ENCODE measurements at regions not wholly inside any gene's neighbourhood (a gene's known extent, or its start where the extent isn't known, plus 50 kb on each side); places are given as distances from the start of the nearest gene placed in this dataset.

GRCh38 chr7:106417273-106417902 is 132.6 kb upstream of the NAMPT start:
- Histone ChIP-seq H3K4me1 (ENCODE audit: control insufficient read depth, insufficient read depth, low read length, poor library complexity, severe bottlenecking) (peaks cover 5% of the 10 kb centered on the region), H3K4me3 (ENCODE audit: extremely low read depth, insufficient read depth, low read length, poor library complexity, severe bottlenecking) (no peak overlapping the region), H3K9me3 (ENCODE audit: control insufficient read depth, low read length) (no peaks in the 10 kb centered on the region), H3K36me3 (ENCODE audit: control insufficient read depth, insufficient read depth, low read length) (no peaks in the 10 kb centered on the region), H3K27ac (ENCODE audit: low read depth, low read length, severe bottlenecking) (no peak overlapping the region)
- WGBS, 2 experiments (ENCODE audit: insufficient coverage in 2 of 2), result 61 to 70% methylated on average over 2 to 3 of the region's 6 CpGs

- Histone ChIP-seq H3K36me3 (ENCODE audit: control insufficient read depth, insufficient read depth, low read length) (no peaks in the 10 kb centered on the region), H3K4me1 (ENCODE audit: control insufficient read depth, insufficient read depth, low read length, poor library complexity, severe bottlenecking) (peaks cover 5% of the 10 kb centered on the region), H3K4me3 (ENCODE audit: extremely low read depth, insufficient read depth, low read length, poor library complexity, severe bottlenecking) (no peak overlapping the region), H3K27ac (ENCODE audit: low read depth, low read length, severe bottlenecking) (no peak overlapping the region), H3K9me3 (ENCODE audit: control insufficient read depth, low read length) (no peaks in the 10 kb centered on the region)
Measured at GRCh38 chr7:106416430-106416829, 131.6 kb upstream of the NAMPT start.

DNA sequence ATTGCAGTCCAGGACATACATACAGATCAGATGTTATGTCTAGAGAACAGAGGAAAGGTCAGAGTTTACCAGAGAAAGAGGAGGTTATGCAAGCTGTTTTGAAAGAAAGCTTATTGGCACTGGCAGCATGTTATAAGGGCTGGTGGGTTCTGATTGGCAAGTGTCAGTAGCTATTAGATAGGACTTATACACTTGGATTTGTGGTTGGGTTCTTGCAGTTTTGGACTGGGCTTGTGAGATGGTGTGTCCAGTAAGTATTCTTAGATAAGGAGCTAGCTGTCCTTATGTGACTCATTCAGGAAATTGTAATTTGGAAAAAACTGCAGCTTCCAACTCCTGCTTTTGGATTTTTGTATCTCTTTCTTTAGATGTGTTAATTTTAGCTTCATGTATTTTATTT is 130.7 kb upstream of the NAMPT start:
- H3K4me1 ChIP-seq (ENCODE audit: control insufficient read depth, insufficient read depth, low read length, poor library complexity, severe bottlenecking), result peaks cover 5% of the 10 kb centered on the region
- H3K36me3 ChIP-seq (ENCODE audit: control insufficient read depth, insufficient read depth, low read length), result no peaks in the 10 kb centered on the region
- H3K9me3 ChIP-seq (ENCODE audit: control insufficient read depth, low read length), result no peaks in the 10 kb centered on the region
- H3K4me3 ChIP-seq (ENCODE audit: extremely low read depth, insufficient read depth, low read length, poor library complexity, severe bottlenecking), result no peak overlapping the region
- H3K27ac ChIP-seq (ENCODE audit: low read depth, low read length, severe bottlenecking), result no peak overlapping the region

GRCh38 chr7:106413446-106413845 is 128.7 kb upstream of the NAMPT start:
- Histone ChIP-seq H3K9me3 (ENCODE audit: control insufficient read depth, low read length) (no peaks in the 10 kb centered on the region), H3K36me3 (ENCODE audit: control insufficient read depth, insufficient read depth, low read length) (no peaks in the 10 kb centered on the region), H3K27ac (ENCODE audit: low read depth, low read length, severe bottlenecking) (no peak overlapping the region), H3K4me3 (ENCODE audit: extremely low read depth, insufficient read depth, low read length, poor library complexity, severe bottlenecking) (no peak overlapping the region), H3K4me1 (ENCODE audit: control insufficient read depth, insufficient read depth, low read length, poor library complexity, severe bottlenecking) (peaks cover 5% of the 10 kb centered on the region)
- 92% methylated on average over 2 of the region's 2 CpGs; no CpG with 5 or more reads in 1 of the 2 experiments for WGBS, 2 experiments (ENCODE audit: insufficient coverage in 2 of 2)

GRCh38 chr7:106405697-106406141 is 120.9 kb upstream of the NAMPT start:
- H3K4me1 ChIP-seq (ENCODE audit: control insufficient read depth, insufficient read depth, low read length, poor library complexity, severe bottlenecking), result no peaks in the 10 kb centered on the region
- H3K36me3 ChIP-seq (ENCODE audit: control insufficient read depth, insufficient read depth, low read length), result no peaks in the 10 kb centered on the region
- no peak overlapping the region for H3K27ac ChIP-seq (ENCODE audit: low read depth, low read length, severe bottlenecking)
- no CpG with 5 or more reads among the region's 1 CpG for WGBS, 2 experiments (ENCODE audit: insufficient coverage in 2 of 2)
- no peaks in the 10 kb centered on the region for H3K9me3 ChIP-seq (ENCODE audit: control insufficient read depth, low read length)
- no peak overlapping the region for H3K4me3 ChIP-seq (ENCODE audit: extremely low read depth, insufficient read depth, low read length, poor library complexity, severe bottlenecking)

- Histone ChIP-seq H3K4me3 (ENCODE audit: extremely low read depth, insufficient read depth, low read length, poor library complexity, severe bottlenecking) (no peak overlapping the region), H3K27ac (ENCODE audit: low read depth, low read length, severe bottlenecking) (no peak overlapping the region), H3K9me3 (ENCODE audit: control insufficient read depth, low read length) (no peaks in the 10 kb centered on the region), H3K4me1 (ENCODE audit: control insufficient read depth, insufficient read depth, low read length, poor library complexity, severe bottlenecking) (no peaks in the 10 kb centered on the region), H3K36me3 (ENCODE audit: control insufficient read depth, insufficient read depth, low read length) (no peaks in the 10 kb centered on the region)
- WGBS, 2 experiments (ENCODE audit: insufficient coverage in 2 of 2), result 80% methylated on average over 1 of the region's 1 CpG; no CpG with 5 or more reads in 1 of the 2 experiments
Measured at GRCh38 chr7:106402898-106403297, 118.1 kb upstream of the NAMPT start.

GRCh38 chr7:106400923-106401322 is 116.1 kb upstream of the NAMPT start:
- H3K27ac ChIP-seq (ENCODE audit: low read depth, low read length, severe bottlenecking), result no peak overlapping the region
- H3K9me3 ChIP-seq (ENCODE audit: control insufficient read depth, low read length), result no peaks in the 10 kb centered on the region
- H3K4me1 ChIP-seq (ENCODE audit: control insufficient read depth, insufficient read depth, low read length, poor library complexity, severe bottlenecking), result no peaks in the 10 kb centered on the region
- WGBS, 2 experiments (ENCODE audit: insufficient coverage in 2 of 2), result 78 to 94% methylated on average over 2 of the region's 3 CpGs
- no peaks in the 10 kb centered on the region for H3K36me3 ChIP-seq (ENCODE audit: control insufficient read depth, insufficient read depth, low read length)
- H3K4me3 ChIP-seq (ENCODE audit: extremely low read depth, insufficient read depth, low read length, poor library complexity, severe bottlenecking), result no peak overlapping the region

DNA sequence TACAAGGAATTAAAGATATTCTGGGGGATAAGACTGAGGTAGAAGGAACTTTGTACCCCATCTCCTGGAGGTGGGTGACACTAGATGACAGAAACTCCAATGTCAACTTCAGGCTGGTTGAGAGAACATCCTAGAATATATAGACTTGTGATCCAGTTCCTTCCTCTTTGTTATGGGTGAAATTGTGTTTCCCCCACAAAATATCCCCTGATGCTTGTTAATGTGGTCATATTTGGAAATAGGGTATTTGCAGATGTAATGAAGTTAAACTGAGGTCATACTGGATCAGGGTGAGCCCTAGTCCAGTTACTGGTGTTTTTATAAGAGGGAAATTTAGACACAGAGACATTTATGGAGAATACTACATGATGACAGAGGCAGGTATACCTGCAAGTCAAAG is 114.0 kb upstream of the NAMPT start:
- Histone ChIP-seq H3K4me1 (ENCODE audit: control insufficient read depth, insufficient read depth, low read length, poor library complexity, severe bottlenecking) (no peaks in the 10 kb centered on the region), H3K36me3 (ENCODE audit: control insufficient read depth, insufficient read depth, low read length) (no peaks in the 10 kb centered on the region), H3K4me3 (ENCODE audit: extremely low read depth, insufficient read depth, low read length, poor library complexity, severe bottlenecking) (no peak overlapping the region), H3K9me3 (ENCODE audit: control insufficient read depth, low read length) (no peaks in the 10 kb centered on the region), H3K27ac (ENCODE audit: low read depth, low read length, severe bottlenecking) (no peak overlapping the region)

GRCh38 chr7:106397994-106398393 is 113.2 kb upstream of the NAMPT start:
- WGBS, 2 experiments (ENCODE audit: insufficient coverage in 2 of 2), result 87 to 91% methylated on average over 3 to 5 of the region's 5 CpGs
- Histone ChIP-seq H3K4me3 (ENCODE audit: extremely low read depth, insufficient read depth, low read length, poor library complexity, severe bottlenecking) (no peak overlapping the region), H3K36me3 (ENCODE audit: control insufficient read depth, insufficient read depth, low read length) (no peaks in the 10 kb centered on the region), H3K27ac (ENCODE audit: low read depth, low read length, severe bottlenecking) (no peak overlapping the region), H3K4me1 (ENCODE audit: control insufficient read depth, insufficient read depth, low read length, poor library complexity, severe bottlenecking) (no peaks in the 10 kb centered on the region), H3K9me3 (ENCODE audit: control insufficient read depth, low read length) (no peaks in the 10 kb centered on the region)

- Histone ChIP-seq H3K4me3 (ENCODE audit: extremely low read depth, insufficient read depth, low read length, poor library complexity, severe bottlenecking) (no peak overlapping the region), H3K36me3 (ENCODE audit: control insufficient read depth, insufficient read depth, low read length) (no peaks in the 10 kb centered on the region), H3K27ac (ENCODE audit: low read depth, low read length, severe bottlenecking) (no peak overlapping the region), H3K9me3 (ENCODE audit: control insufficient read depth, low read length) (no peaks in the 10 kb centered on the region), H3K4me1 (ENCODE audit: control insufficient read depth, insufficient read depth, low read length, poor library complexity, severe bottlenecking) (no peaks in the 10 kb centered on the region)
Measured at GRCh38 chr7:106394526-106394925, 109.7 kb upstream of the NAMPT start.

GRCh38 chr7:106393564-106394251 is 108.9 kb upstream of the NAMPT start:
- no peak overlapping the region for H3K4me3 ChIP-seq (ENCODE audit: extremely low read depth, insufficient read depth, low read length, poor library complexity, severe bottlenecking)
- H3K27ac ChIP-seq (ENCODE audit: low read depth, low read length, severe bottlenecking), result no peak overlapping the region
- H3K36me3 ChIP-seq (ENCODE audit: control insufficient read depth, insufficient read depth, low read length), result no peaks in the 10 kb centered on the region
- H3K4me1 ChIP-seq (ENCODE audit: control insufficient read depth, insufficient read depth, low read length, poor library complexity, severe bottlenecking), result no peaks in the 10 kb centered on the region
- no peaks in the 10 kb centered on the region for H3K9me3 ChIP-seq (ENCODE audit: control insufficient read depth, low read length)
- 60 to 76% methylated on average over 1 to 5 of the region's 6 CpGs for WGBS, 2 experiments (ENCODE audit: insufficient coverage in 2 of 2)

Data from mesodermal cell (in vitro differentiated cells).